ENCODE measurements at regions not wholly inside any gene's neighbourhood (a gene's known extent, or its start where the extent isn't known, plus 50 kb on each side); places are given as distances from the start of the nearest gene placed in this dataset.
"Not testable (repeated sequence)": the region's sequence is repeated elsewhere in the genome, so short reads cannot be mapped to it uniquely, and the experiment has no call there.

DNA sequence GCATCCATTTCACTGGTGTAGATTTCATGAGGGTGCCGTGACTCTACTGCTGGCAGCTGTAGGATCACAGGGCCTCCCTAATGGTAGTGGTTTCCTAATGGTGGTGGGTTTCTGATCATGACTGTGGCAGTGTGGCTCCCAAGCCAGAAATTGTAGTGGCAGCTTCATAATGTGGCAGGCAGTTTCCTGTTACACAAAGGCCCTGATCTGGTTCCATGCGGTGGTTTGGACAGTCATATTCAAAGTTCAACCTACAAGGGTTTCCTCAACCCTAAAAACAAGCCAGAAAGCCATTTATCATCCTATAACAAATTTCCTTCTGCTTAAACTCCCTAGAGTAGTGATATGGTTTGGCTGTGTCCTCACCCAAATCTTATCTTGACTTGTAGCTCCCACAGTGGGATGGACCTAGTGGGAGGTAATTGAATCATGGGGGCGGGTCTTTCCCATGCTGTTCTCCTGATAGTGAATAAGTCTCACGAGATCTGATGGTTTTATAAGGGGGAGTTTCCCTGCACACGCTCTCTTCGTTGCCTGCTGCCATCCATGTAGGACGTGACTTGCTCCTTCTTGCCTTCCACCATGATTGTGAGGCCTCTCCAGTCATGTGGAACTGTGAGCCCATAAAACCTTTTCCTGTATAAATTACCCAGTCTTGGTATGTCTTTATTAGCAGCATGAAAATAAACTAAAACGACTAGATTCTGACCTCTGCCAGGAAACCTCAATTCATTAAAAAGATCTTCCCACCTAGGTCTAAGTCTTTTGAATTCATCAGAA, 257.1 kb downstream of the EFCAB11 start:
- no peak for DNase-seq

DNA sequence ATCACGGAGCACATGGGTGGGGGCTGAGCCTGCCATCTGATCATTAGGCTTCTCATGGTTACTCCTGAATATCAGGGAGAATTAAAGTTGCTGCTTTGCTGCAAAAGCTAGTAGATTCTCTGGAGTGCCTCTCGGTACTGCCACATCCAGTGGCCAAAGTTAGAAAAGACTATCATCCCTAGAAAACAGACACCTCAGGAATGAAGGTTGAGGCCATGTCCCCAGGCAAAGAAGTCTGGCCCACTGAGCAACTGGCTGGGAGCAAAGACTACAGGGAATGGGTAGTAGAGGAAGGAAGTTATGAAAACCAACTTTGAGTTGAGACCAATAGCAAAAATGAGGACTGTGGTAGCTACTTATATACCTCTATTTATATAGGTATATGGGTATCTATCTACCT, 258.7 kb downstream of the EFCAB11 start:
- no peak for DNase-seq

DNA sequence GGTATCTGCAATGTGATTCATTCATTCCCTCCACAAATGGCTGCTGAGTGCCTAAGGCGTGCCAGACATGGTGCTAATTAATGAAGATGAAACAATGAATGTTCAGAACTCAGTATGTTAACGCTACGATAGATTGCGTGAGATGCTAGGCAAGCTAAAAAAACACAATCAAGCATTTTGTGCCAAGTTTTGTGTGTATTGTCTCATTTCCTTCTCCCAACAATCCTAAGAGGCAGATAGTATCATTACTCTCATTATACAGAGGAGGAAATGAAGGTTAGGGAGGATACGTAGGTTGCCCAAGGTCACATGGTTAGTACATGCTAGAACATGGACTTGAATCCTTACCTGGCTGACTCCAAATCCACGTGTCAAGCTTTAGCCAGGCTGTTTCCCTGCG, 264.4 kb downstream of the EFCAB11 start:
- DNase-seq = no peak

DNA sequence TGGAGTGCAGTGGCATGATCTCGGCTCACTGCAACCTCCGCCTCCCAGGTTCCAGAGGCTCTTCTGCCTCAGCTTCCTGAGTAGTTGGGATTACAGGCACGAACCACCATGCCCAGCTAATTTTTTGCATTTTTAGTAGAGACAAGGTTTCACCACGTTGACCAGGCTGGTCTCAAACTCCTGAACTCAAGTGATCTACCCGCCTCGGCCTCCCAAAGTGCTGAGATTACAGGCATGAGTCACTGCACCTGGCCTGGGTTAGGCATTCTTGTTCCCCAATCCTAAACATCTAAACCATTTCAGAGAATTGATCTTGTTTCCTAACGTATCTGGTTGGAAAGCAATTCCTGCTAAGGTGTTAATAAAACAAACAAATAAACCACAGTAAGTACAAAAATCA, 264.8 kb downstream of the EFCAB11 start:
- not testable (repeated sequence) for DNase-seq

DNA sequence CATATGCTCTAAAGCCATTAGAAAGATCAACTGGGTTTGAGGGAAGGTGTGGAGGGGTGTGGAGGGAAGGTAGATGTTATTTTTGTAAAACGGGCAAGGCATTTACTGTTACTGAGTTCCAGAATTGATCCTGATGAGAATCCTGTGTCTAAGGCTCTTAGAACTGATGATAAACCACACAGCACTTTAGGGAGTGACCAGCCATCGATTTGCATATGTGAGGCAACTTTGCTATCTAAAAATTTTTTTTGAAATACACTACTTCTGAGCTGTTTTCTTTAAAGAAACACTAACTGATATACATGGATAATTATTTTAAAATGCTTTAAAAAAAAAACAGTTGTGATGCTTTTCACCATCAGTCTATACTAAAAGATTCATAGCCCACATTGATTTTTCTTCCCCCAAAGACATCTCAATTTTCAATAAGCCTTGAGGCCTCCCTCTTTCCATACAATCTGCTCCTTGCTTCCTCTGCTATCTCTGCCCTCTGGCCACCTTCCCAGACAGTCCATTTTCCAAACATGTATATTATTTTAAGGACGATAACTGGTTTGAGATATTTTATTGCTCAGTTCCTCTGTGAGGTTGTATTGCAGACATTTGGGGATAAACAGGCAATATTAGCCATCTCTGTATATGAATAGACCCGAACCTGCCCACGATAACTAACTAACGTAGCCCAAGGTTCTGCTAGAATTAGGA, 265.9 kb downstream of the EFCAB11 start:
- DNase-seq = no peak

DNA sequence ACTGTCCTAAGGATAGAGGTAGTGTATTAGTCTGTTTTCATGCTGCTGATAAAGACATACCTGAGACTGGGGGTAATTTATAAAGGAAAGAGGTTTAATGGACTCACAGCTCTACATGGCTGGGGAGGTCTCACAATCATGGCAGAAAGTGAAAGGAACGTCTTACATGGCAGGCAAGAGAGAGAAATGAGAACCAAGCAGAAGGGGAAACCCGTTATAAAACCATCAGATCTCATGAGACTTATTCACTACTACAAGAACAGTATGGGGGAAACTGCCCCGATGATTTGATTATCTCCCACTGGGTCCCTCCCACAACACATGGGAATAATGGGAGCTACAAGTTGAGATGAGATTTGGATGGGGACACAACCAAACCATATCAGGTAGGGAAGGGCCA, 267.4 kb downstream of the EFCAB11 start:
- DNase-seq = not testable (repeated sequence)

DNA sequence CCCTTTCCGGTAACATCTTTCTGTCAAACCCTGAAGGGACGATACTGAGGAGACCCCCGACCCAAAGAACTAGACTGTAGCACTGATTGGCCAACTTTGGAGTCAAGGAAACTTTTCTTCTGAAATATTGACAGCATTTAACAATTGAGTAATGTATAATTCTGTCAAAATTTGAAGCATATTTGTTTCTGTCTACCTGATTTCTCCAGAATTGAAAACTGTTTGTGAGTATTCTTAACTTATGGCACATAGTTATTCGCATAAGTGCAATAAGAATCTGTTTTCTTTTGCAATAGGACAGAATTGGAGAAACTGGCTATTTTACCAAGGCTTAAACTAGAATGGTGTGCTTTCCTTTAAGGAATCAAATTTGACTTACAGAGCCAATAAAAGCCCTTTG, 267.1 kb upstream of the FOXN3 start:
- no peak for DNase-seq

DNA sequence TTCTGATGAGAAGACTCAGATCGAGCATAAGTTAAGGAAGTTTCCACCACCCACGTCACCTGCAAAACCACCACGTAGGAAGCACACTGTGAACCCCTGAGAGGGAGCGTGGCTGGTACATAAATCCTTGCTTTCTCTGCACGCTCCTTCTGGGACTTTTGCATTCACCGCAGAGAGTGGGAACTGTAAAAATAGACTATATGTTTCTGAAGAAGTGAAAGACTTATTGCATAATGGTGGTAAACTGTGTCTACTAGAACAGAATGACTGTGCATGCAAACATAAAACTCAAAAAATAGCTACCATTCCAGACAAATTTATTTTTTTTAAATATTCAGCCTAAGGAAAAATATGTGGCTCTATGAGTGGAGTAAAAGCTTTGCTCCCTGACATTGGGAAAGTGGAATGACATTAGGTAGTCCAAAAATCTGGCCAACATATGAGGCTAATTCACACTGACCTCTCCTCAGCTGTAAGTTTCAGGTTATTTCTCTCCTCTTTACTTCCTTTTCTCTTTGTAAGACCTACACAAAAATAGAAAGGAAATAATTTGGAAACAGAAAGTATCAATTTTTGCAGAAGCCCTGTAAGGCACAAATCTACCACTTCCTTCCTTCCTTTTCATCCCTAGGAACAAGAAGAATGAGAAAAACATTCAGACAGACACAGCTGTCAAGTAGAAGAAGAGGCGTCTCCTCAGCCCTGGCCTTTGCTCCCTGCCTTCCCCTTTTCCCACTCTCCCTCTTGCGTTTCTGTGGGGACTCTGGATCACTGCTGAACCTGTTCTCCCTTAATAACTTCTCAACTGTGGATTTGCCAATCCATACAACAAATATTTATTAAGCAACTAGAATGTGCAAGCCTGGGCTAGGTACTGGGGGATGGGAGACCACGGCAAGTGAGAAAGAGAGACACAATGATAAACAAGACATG, 264.3 kb upstream of the FOXN3 start:
- no peak for DNase-seq

DNA sequence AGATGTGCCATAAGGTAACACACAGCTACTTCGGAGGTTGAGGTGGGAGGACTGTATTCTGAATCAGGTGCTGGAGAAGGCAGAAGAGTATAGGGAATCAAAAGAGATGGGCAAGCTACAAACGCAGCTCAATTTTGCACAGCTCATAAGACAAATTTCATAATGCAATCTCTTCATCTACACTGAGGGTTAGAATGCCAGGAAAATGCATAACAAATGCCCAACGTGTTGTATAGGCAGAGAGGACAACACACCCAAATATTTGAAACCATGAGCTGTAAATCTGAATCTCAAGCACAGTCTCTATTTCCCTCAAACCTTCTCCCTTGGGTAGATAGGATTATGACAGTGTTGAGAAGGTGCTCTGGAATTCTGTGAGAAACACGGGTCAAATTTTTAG, 263.1 kb upstream of the FOXN3 start:
- DNase-seq = no peak

DNA sequence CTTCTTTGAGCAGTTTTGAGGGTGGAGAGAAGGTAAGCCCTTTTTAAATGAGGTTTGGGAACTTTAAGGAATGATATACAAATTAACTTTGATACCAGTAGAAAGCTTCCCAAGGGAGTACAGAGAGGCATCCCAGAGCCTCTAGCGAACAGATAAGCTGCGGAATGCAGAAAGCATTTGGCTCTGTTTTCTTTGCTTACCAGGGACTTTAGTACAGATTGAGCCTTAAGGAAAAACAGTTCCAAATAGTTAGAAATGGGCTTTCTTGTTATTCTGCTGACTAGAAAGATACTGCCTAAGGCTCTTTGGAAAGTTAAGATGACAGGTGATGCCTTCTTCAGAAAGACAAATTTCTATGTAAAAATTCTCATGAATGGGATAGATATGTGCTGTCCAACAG, 261.7 kb upstream of the FOXN3 start:
- DNase-seq = no peak

DNA sequence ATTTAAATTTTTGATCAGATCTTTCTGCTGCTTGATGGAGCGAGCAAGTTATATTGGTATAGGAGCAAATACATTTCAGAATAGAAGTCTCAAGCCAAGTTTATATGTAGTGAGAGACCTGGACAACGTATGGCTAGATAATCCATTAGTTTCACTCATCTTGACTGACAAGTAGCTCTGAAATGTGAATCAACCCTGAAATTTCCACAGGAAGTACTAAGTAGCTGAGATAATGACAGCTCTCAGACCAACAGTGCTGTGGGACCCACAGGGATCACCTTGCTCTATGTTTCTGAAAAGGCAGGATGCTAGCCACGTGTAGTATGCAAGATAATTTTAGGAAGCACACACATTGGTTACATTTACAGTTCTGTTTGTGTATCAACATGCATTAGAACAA, 258.6 kb upstream of the FOXN3 start:
- DNase-seq = no peak

DNA sequence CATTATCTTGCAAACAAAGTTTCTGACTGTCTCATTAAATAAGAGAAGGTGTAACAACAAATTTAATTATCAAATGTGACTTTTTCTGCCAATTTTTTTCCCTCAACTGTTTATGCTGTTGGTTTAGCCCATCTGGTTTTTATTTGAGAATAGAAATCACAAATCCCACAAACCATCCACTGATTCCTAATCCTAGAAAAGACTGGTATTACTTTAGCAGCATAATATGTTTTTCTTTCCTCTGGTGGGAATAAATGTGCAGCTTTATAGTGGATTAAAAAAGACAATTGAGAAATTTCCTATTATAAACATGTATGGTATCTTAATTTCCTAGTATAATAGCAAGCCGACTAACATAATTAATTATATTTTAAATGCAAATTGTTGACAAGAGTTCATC, 257.9 kb upstream of the FOXN3 start:
- no peak for DNase-seq

DNA sequence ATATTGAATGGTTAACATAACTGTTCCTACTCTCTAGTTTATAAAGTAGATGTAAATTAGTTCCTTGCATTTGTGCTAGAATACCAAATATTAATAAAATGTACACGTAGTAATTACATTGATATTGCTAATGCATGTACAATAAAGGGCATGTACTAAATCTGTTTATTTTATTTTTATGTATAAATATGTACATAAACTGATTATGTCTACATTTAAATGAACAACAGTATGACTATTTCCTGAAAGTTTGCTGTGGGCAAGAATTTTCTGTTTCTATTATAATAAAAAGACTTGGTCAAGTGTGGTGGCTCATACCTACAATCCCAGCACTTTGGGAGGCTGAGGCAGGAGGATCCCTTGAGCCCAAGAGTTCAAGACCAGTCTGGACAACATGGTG, 257.2 kb upstream of the FOXN3 start:
- no peak for DNase-seq

DNA sequence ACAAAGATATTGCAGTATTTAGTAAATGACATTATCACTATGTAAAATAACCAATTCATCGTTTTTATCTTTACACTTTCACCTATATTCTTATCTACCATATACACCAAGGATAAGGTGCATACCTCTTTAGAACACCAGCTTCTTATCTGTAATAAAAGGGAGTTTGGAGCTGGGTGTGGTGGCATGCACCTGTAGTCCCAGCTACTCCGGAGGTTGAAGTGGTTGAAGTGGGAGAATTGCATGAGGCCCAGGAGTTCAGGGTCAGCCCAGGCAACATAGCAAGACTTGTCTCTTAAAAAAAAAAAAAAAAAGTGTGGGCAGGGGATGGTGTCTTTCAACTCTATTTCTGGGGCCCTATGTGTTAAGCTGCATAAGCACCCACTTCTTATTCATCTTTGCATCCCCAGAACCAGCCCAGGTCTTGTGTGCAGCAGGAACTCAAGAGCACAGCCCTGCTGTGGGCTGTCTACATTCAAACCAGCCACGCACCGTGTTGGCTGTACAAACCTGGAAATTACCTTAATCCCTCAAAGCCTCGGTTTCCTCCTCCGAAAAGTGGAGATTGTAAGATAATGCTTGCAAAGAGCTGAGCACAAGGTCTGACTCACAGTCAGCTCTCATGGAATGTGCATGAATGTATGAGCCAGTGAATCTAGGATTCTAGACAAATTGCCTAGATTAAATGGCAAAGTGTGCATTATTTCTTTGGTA, 256.6 kb upstream of the FOXN3 start:
- no peak for DNase-seq

DNA sequence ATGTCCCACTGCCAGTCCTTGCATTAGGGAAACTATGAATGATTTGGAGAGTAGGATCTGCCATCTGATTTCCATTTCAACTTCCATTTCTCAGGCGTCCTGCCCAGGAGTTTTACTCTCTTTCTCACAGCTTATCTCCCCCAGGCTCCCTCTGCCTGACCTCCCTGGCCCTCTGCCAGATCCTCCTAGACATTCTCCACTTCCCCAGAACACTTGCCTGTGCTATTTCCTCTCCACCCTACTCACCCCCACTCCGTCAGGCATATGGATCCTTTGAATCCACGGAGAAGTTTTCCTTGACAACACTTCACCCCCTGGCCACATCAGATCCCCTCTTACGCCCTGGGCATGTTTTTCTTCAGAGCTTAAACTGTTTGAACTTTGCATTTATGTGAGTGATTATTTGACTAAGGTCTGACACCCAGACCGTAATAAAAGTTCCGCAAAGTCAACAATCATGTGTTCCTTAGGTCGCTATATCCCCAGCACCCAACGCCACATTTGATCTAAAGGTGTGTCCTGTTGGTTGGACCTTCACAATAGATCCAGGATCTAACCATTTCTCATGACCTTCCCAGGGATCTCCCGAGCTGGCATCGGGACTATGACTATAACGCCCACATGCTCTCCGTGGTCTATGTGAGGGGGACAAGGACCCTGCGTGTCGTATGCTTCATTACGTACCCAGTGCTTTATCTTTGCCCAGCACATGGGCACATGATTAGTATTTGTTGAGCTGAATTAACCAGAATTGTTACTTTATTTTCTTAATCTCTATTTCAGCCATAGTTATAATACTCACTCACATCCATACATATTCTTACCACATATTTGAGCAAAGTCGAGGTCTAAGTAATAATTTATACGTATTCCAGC, 255.8 kb upstream of the FOXN3 start:
- no peak for DNase-seq

DNA sequence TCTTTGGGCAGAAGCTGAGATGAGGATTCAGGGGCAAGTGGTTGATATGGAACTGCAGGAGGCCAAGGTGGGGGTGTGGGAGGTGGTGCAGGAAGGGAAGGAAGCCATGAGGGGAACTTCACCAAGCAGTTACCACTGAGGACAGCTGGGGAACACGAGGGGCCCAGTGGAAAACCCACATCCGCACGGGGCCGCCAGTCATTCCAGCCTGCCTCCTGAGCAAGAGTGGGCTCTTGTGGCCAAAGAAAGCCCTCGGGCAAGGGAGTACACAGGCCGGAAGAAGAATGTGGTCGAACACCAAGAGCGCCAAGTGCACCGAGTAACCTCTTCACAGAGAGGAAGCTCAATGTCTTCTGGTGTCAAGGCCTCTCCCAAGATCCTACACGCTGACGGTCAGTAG, 252.2 kb upstream of the FOXN3 start:
- no peak for DNase-seq

DNA sequence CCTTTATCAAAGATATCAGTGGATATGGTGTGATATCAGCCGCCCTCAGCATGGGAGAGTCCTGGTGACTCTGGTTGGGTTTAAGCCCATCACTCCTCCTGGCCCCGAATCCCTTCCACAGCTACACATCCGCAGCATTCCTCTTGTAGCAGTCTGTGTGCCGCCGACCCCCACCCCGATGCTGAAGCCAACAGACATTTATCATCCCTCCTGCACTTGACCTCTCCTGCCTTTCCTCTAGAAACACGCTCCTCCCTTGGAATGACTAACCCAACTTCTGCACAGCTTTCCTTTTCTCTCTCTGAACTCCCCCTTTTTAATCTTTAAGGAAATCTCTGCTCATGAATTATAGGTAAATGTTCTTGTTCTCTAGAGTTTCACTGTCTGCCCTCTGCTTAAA, 250.9 kb upstream of the FOXN3 start:
- DNase-seq = no peak

DNA sequence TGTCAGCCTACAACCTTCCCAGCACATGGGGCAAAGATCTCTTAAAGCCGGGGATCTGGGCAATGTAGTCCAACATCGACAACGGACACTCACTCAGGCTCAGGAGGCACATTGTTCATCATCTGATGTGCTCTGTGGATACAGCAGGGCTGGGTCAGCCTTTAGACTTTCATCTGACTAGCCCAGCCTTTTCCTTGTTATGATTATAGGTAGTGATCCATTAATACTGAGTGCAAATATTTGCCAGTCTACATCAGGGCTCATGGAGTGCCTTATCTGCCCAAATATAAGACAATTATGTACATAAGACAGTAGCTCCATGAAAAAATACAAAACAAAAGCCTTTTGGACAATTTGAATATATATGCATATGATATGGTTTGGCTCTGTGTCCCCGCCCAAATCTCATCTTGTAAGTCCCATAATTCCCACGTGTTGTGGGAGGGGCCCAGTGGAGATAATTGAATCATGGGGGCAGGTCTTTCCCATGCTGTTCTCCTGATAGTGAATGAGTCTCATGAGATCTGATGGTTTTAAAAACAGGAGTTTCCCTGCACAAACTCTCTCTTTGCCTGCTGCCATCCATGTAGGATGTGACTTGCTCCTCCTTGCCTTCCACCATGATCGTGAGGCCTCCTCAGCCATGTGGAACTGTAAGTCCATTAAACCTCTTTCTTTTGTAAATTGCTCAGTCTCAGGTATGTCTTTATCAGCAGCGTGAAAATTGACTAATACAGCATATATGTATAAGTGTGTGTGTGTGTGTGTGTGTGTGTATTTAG, 248.5 kb upstream of the FOXN3 start:
- not testable (repeated sequence) for DNase-seq

DNA sequence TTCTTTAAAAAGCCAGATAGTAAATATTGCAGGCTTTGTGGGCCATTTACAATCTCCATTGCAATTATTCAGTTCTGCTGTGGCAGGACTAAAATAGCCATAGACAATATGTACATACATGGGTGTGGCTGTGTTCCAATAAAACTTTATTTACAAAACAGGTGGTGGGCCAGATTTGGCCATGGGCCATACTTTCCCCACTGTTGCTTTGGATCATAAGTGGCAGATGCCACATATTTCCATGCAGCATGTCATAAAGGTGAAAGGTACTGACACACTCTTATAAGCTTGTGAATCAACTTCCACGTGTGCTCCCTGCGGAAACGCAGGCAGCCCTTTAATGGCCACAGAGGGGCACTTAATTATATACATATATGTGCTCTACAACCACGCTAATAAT, 244.4 kb upstream of the FOXN3 start:
- DNase-seq = no peak

DNA sequence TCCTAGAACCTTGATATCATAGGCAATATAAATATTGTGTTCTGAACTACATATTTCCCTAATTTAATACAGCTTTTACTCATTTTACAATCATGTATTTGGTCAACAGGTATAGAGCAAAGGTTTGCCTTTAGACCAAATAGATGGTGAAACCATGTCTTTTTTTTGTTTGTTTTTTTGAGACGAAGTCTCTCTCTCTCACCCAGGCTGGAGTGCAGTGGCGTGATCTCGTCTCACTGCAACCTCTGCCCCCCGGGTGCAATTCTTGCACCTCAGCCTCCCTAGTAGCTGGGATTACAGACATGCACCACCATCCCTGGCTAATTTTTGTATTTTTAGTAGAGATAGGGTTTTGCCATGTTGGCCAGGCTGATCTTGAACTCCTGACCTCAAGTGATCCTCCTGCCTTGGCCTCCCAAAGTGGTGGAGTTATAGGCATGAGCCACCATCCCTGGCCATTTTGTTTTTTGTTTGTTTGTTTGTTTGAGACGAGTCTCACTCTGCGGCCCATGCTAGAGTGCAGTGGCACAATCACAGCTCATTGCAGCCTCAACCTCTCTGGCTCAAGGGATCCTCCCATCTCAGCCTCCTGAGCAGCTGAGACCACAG, 243.7 kb upstream of the FOXN3 start:
- not testable (repeated sequence) for DNase-seq

DNA sequence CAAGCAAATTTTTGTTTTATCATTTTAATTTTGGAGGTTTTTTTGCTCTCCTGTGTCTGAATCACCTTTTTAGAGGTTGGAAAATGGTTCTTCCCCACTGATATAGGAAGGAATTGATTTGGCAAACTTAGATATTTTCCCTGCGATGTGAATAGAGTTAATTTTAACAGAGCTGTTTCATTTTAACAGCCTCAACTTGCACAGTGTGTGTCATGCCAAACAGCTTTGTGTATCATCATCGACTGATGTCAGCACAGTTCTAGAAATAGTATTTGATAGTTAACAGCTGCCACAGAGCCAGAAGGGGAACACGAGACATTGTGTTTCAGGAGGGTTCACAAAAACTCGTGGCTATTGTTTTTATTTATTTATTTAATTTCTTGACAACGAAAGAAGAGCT, 243.1 kb upstream of the FOXN3 start:
- no peak for DNase-seq
